GM12878 (cell line): ENCODE measurements at regions not wholly inside any gene's neighbourhood (a gene's known extent, or its start where the extent isn't known, plus 50 kb on each side); places are given as distances from the start of the nearest gene placed in this dataset.

Experiments
- ATAC-seq: fragments of 200-7000 bp; cut with Tn5 transposase; 3 replicates; pipeline ENCODE4 v1.9.1; 2020; ENCODE audit warnings: mild to moderate bottlenecking, moderate library complexity
- BruUV-seq: library from RNA; stranded (reverse); fragments of 400-500 nt; replicated peaks from 2 replicates; lab custom pipeline; 2021; lab: Mats Ljungman, UMichigan
- CTCF ChIA-PET: fragments of 300-600 bp; sonication (Branson Sonifier 250); formaldehyde crosslinking; extraction: SDS; loops from one replicate; lab custom pipeline; 2021; ENCODE audit warnings: inconsistent platforms; lab: Yijun Ruan, JAX
- POLR2A ChIA-PET: fragments of 350-600 bp; formaldehyde crosslinking; extraction: SDS; loops from one replicate; lab custom pipeline; 2021; ENCODE audit warnings: inconsistent platforms; lab: Charles Lee
- RAD21 ChIA-PET: fragments of 300-600 bp; sonication (Branson Sonifier 250); formaldehyde crosslinking; loops from one replicate; lab custom pipeline; 2023; ENCODE audit warnings: antibody characterized with exemption; ENCODE audit not compliant: unreplicated experiment; lab: Charles Lee
- SMC1A ChIA-PET: fragments of 300-600 bp; sonication (Branson Sonifier 250); formaldehyde crosslinking; loops from one replicate; lab custom pipeline; 2023; ENCODE audit not compliant: unreplicated experiment, uncharacterized antibody; lab: Charles Lee
- DNase-seq: peaks from one replicate; pipeline ENCODE4 v3.0.0-alpha.2; 2011; ENCODE audit warnings: low read depth, low spot score
- FAIRE-seq: peaks from 3 replicates; lab custom pipeline; 2011; peaks lifted over from hg19 to GRCh38; lab: Jason Lieb, UNC
- H2AFZ ChIP-seq: 2 replicates; pipeline ENCODE4 v1.6.0; 2011; ENCODE audit warnings: low read depth, low read length, control low read depth; ENCODE audit not compliant: control insufficient read depth
- H3K27ac ChIP-seq: 2 replicates; pipeline ENCODE4 v1.5.1; 2011; ENCODE audit warnings: control low read depth; ENCODE audit not compliant: control insufficient read depth, insufficient read depth
- H3K27me3 ChIP-seq, 2 experiments: replicated peaks in 1 of 2; 2 replicates each; pipeline versions ENCODE4 v1.6.0 to v1.6.1; 2011; ENCODE audit warnings: low read length in 1 of 2; ENCODE audit not compliant: control insufficient read depth in 2 of 2, insufficient read depth in 2 of 2
- H3K36me3 ChIP-seq, 2 experiments: 2 replicates each; pipeline ENCODE4 v1.5.1; 2011; ENCODE audit warnings: low read length in 1 of 2; ENCODE audit not compliant: control insufficient read depth in 2 of 2, insufficient read depth in 2 of 2
- H3K4me1 ChIP-seq: 2 replicates; pipeline ENCODE4 v1.6.1; 2011; ENCODE audit warnings: mild to moderate bottlenecking, low read length, moderate library complexity, mixed read lengths; ENCODE audit not compliant: control insufficient read depth, insufficient read depth
- H3K4me2 ChIP-seq: 2 replicates; pipeline ENCODE4 v1.6.0; 2011; ENCODE audit warnings: control low read depth; ENCODE audit not compliant: control insufficient read depth, insufficient read depth
- H3K4me3 ChIP-seq: fragments of 200-600 bp; sonication (generic); 2 replicates; pipeline ENCODE4 v1.5.1; 2016
- H3K79me2 ChIP-seq: 2 replicates; pipeline ENCODE4 v1.6.0; 2011; ENCODE audit warnings: low read length; ENCODE audit not compliant: control insufficient read depth, insufficient read depth
- H3K9ac ChIP-seq: 2 replicates; pipeline ENCODE4 v1.8.0; 2011; ENCODE audit warnings: low read length, control low read depth, mixed read lengths; ENCODE audit not compliant: control insufficient read depth, insufficient read depth
- H3K9me3 ChIP-seq: replicated peaks from 3 replicates; pipeline ENCODE4 v1.5.1; 2011; ENCODE audit warnings: mild to moderate bottlenecking, low read length; ENCODE audit not compliant: control insufficient read depth, insufficient read depth
- H4K20me1 ChIP-seq: 2 replicates; pipeline ENCODE4 v1.6.0; 2011; ENCODE audit not compliant: control insufficient read depth, insufficient read depth
- BACH1 ChIP-seq: fragments of 450-650 bp; IDR thresholded peaks from 2 replicates; pipeline ENCODE4 v1.6.1; 2017; ENCODE audit warnings: mild to moderate bottlenecking, borderline replicate concordance
- CBX3 ChIP-seq: fragments of 200-600 bp; sonication (generic); IDR thresholded peaks from 2 replicates; pipeline ENCODE4 v1.6.1; 2016; ENCODE audit warnings: low read depth, borderline replicate concordance
- E2F4 ChIP-seq: IDR thresholded peaks from 2 replicates; pipeline ENCODE4 v1.6.1; 2012; ENCODE audit warnings: low read depth, low read length, improper control_type of control experiment
- GATAD2B ChIP-seq: fragments of 450-650 bp; conservative IDR thresholded peaks from 2 replicates; pipeline ENCODE4 v1.6.1; 2017; ENCODE audit warnings: low read depth, mild to moderate bottlenecking, moderate library complexity
- PML ChIP-seq: IDR thresholded peaks from 2 replicates; pipeline ENCODE4 v1.6.1; 2012; ENCODE audit warnings: low read length, inconsistent platforms
- SUZ12 ChIP-seq: fragments of 200-600 bp; sonication (generic); IDR thresholded peaks from one replicate; pipeline ENCODE4 v1.6.1; 2018; ENCODE audit warnings: antibody characterized with exemption, mild to moderate bottlenecking; ENCODE audit not compliant: unreplicated experiment
- TCF3 ChIP-seq: IDR thresholded peaks from 2 replicates; pipeline ENCODE4 v1.6.1; 2012; ENCODE audit warnings: low read depth, mild to moderate bottlenecking, low read length, borderline replicate concordance; ENCODE audit not compliant: insufficient read depth
- USF1 ChIP-seq: IDR thresholded peaks from 2 replicates; pipeline ENCODE4 v1.6.1; 2011; ENCODE audit warnings: borderline replicate concordance, low read depth, mild to moderate bottlenecking, moderate library complexity, mixed read lengths, low read length; ENCODE audit not compliant: insufficient read depth; ENCODE audit errors: extremely low read length
- ZBTB4 ChIP-seq: fragments of 450-650 bp; formaldehyde crosslinking; IDR thresholded peaks from 2 replicates; pipeline ENCODE4 v1.4.0; 2022; ENCODE audit warnings: mild to moderate bottlenecking, moderate library complexity
- WGBS: methylation state at CpG from one replicate; pipeline ENCODE4 v1.1.6; 2016; ENCODE audit warnings: low lambda C conversion rate; ENCODE audit not compliant: insufficient replicate concordance, insufficient coverage; ENCODE audit errors: missing lambda C conversion rate; 5-methylcytosine and 5-hydroxymethylcytosine counted together
- in situ Hi-C: fragments of 300-500 bp; cut with MboI; formaldehyde crosslinking; loops from 9 replicates; pipeline ENCODE4 v1.14.3; 2018; ENCODE audit warnings: mixed read lengths
- intact Hi-C: fragments of 100-400 bp; cut with micrococcal nuclease; formaldehyde crosslinking; loops from one replicate; pipeline ENCODE4 v1.14.2; 2022; ENCODE audit not compliant: unreplicated experiment

- H2AFZ ChIP-seq = no peak overlapping the region
- RAD21 ChIA-PET = no interaction called here
- FAIRE-seq = no peak
- SMC1A ChIA-PET = no interaction called here
- no TSS peak for BruUV-seq
- no peaks in the 10 kb centered on the region for H3K27me3 ChIP-seq
- TF ChIP-seq GATAD2B (no peak), PML (no peak), BACH1 (no peak)
- TF ChIP-seq, all 136 proteins: peak for 0
- Histone ChIP-seq H3K9me3 (no peaks in the 10 kb centered on the region), H3K4me1 (no peaks in the 10 kb centered on the region), H3K4me2 (no peak overlapping the region), H3K27ac (no peak overlapping the region), H3K36me3 (no peaks in the 10 kb centered on the region), H3K4me3 (no peak overlapping the region), H3K79me2 (no peaks in the 10 kb centered on the region), H4K20me1 (no peaks in the 10 kb centered on the region), H3K9ac (no peak overlapping the region)
- DNase-seq (no peak), ATAC-seq (no peak)
- intact Hi-C loops (no loop called here), in situ Hi-C loops (no loop called here)
- CTCF ChIA-PET = interaction anchor here (1.0 kb wide), 1 partner anchor 666 kb away, joined by 3 read pairs; no protein-coding TSS in a partner anchor
- WGBS = 3% methylated on average over 4 of the region's 4 CpGs
- POLR2A ChIA-PET = no interaction called here
Observed at GRCh38 chr18:77469131-77469530, 219.5 kb downstream of the GALR1 start.

GRCh38 chr18:77470569-77471413 lies 221.1 kb downstream of the GALR1 start:
- no peak overlapping the region for H3K9ac ChIP-seq
- H2AFZ ChIP-seq = no peak overlapping the region
- H3K79me2 ChIP-seq = no peaks in the 10 kb centered on the region
- no peak for FAIRE-seq
- ChIA-PET SMC1A (no interaction called here), CTCF (no interaction called here), POLR2A (no interaction called here), RAD21 (no interaction called here)
- ATAC-seq = no peak
- BruUV-seq = no TSS peak
- in situ Hi-C loops = no loop called here
- no peaks in the 10 kb centered on the region for H4K20me1 ChIP-seq
- H3K4me3 ChIP-seq = no peak overlapping the region
- no peak overlapping the region for H3K27ac ChIP-seq
- WGBS = 45% methylated on average over 16 of the region's 16 CpGs
- no peaks in the 10 kb centered on the region for H3K36me3 ChIP-seq
- H3K4me1 ChIP-seq = no peaks in the 10 kb centered on the region
- H3K9me3 ChIP-seq = no peaks in the 10 kb centered on the region
- DNase-seq = no peak
- intact Hi-C loops = no loop called here
- H3K4me2 ChIP-seq = no peak overlapping the region
- H3K27me3 ChIP-seq = no peaks in the 10 kb centered on the region
- no peak for TF ChIP-seq CBX3
- no peak for TF ChIP-seq ZBTB4 (CRISPR knock-in tag)
- TF ChIP-seq USF1 = no peak
- TF ChIP-seq SUZ12 = no peak
- TF ChIP-seq E2F4 = no peak
- no peak for TF ChIP-seq TCF3
